ENCODE measurements at regions not wholly inside any gene's neighbourhood (a gene's known extent, or its start where the extent isn't known, plus 50 kb on each side); places are given as distances from the start of the nearest gene placed in this dataset.

- TF ChIP-seq CTCF (IDR thresholded peaks at IDR 0.05; ENCODE audit: insufficient read depth, low read depth, low read length) (no peak), EZH2 (IDR thresholded peaks at IDR 0.05; ENCODE audit: insufficient read depth, low read length) (no peak)
These were observed 469.3 kb downstream of the METTL4 start for GRCh38 chr18:2102022-2102421.

All from astrocyte (in vitro differentiated cells and primary cell).